ENCODE measurements at regions not wholly inside any gene's neighbourhood (a gene's known extent, or its start where the extent isn't known, plus 50 kb on each side); places are given as distances from the start of the nearest gene placed in this dataset.

- TF ChIP-seq CTCF (IDR thresholded peaks at IDR 0.05; ENCODE audit: poor library complexity, severe bottlenecking) (no peak), RAD21 (conservative IDR thresholded peaks at IDR 0.05) (no peak), EZH2 (IDR thresholded peaks at IDR 0.05; ENCODE audit: borderline replicate concordance, insufficient read depth, low read length, poor library complexity, severe bottlenecking) (no peak), EP300 (conservative IDR thresholded peaks at IDR 0.05; ENCODE audit: poor library complexity, severe bottlenecking) (no peak), POLR2AphosphoS5 (IDR thresholded peaks at IDR 0.05) (no peak), MXI1 (conservative IDR thresholded peaks at IDR 0.05; ENCODE audit: poor library complexity, severe bottlenecking) (no peak), SMC3 (conservative IDR thresholded peaks at IDR 0.05; ENCODE audit: poor library complexity) (no peak)
- TF ChIP-seq, protein P1, sequence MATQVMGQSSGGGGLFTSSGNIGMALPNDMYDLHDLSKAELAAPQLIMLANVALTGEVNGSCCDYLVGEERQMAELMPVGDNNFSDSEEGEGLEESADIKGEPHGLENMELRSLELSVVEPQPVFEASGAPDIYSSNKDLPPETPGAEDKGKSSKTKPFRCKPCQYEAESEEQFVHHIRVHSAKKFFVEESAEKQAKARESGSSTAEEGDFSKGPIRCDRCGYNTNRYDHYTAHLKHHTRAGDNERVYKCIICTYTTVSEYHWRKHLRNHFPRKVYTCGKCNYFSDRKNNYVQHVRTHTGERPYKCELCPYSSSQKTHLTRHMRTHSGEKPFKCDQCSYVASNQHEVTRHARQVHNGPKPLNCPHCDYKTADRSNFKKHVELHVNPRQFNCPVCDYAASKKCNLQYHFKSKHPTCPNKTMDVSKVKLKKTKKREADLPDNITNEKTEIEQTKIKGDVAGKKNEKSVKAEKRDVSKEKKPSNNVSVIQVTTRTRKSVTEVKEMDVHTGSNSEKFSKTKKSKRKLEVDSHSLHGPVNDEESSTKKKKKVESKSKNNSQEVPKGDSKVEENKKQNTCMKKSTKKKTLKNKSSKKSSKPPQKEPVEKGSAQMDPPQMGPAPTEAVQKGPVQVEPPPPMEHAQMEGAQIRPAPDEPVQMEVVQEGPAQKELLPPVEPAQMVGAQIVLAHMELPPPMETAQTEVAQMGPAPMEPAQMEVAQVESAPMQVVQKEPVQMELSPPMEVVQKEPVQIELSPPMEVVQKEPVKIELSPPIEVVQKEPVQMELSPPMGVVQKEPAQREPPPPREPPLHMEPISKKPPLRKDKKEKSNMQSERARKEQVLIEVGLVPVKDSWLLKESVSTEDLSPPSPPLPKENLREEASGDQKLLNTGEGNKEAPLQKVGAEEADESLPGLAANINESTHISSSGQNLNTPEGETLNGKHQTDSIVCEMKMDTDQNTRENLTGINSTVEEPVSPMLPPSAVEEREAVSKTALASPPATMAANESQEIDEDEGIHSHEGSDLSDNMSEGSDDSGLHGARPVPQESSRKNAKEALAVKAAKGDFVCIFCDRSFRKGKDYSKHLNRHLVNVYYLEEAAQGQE (IDR thresholded peaks at IDR 0.05; ENCODE audit: borderline replicate concordance), result no peak
Measured at GRCh38 chr3:181518222-181518621, 193.5 kb upstream of the SOX2 start.

All from neural cell (in vitro differentiated cells).